ENCODE measurements at regions not wholly inside any gene's neighbourhood (a gene's known extent, or its start where the extent isn't known, plus 50 kb on each side); places are given as distances from the start of the nearest gene placed in this dataset.

GRCh38 chr16:80125677-80126076 lies 415.1 kb upstream of the DYNLRB2 start:
- no peak for DNase-seq
- H3K27ac Mint-ChIP-seq (ENCODE audit: unreplicated experiment): no peak overlapping the region
- H3K9me3 Mint-ChIP-seq (ENCODE audit: unreplicated experiment): no peaks in the 10 kb centered on the region
- H3K36me3 Mint-ChIP-seq (ENCODE audit: unreplicated experiment): no peaks in the 10 kb centered on the region
- no peak overlapping the region for H3K4me3 Mint-ChIP-seq (ENCODE audit: unreplicated experiment)
- H3K4me1 Mint-ChIP-seq (ENCODE audit: low read depth, unreplicated experiment): no peaks in the 10 kb centered on the region
- TF ChIP-seq CTCF (IDR thresholded peaks at IDR 0.05; ENCODE audit: partially characterized antibody, unreplicated experiment): no peak
- no peaks in the 10 kb centered on the region for H3K27me3 Mint-ChIP-seq (ENCODE audit: unreplicated experiment)

GRCh38 chr16:80123189-80123588 lies 417.6 kb upstream of the DYNLRB2 start:
- Mint-ChIP-seq H3K27ac (ENCODE audit: unreplicated experiment) (no peak overlapping the region), H3K27me3 (ENCODE audit: unreplicated experiment) (no peaks in the 10 kb centered on the region), H3K9me3 (ENCODE audit: unreplicated experiment) (no peaks in the 10 kb centered on the region), H3K36me3 (ENCODE audit: unreplicated experiment) (no peaks in the 10 kb centered on the region), H3K4me3 (ENCODE audit: unreplicated experiment) (no peak overlapping the region), H3K4me1 (ENCODE audit: low read depth, unreplicated experiment) (no peaks in the 10 kb centered on the region)
- DNase-seq: no peak
- TF ChIP-seq CTCF (IDR thresholded peaks at IDR 0.05; ENCODE audit: partially characterized antibody, unreplicated experiment): no peak

- no peak overlapping the region for H3K27ac Mint-ChIP-seq (ENCODE audit: unreplicated experiment)
- DNase-seq: no peak
- H3K4me1 Mint-ChIP-seq (ENCODE audit: low read depth, unreplicated experiment): no peaks in the 10 kb centered on the region
- no peaks in the 10 kb centered on the region for H3K9me3 Mint-ChIP-seq (ENCODE audit: unreplicated experiment)
- no peak for TF ChIP-seq CTCF (IDR thresholded peaks at IDR 0.05; ENCODE audit: partially characterized antibody, unreplicated experiment)
- no peak overlapping the region for H3K4me3 Mint-ChIP-seq (ENCODE audit: unreplicated experiment)
- H3K36me3 Mint-ChIP-seq (ENCODE audit: unreplicated experiment): no peaks in the 10 kb centered on the region
- H3K27me3 Mint-ChIP-seq (ENCODE audit: unreplicated experiment): no peaks in the 10 kb centered on the region
These were observed 418.7 kb upstream of the DYNLRB2 start for GRCh38 chr16:80122115-80122514.

GRCh38 chr16:80121522-80121909 lies 419.3 kb upstream of the DYNLRB2 start:
- Mint-ChIP-seq H3K27ac (ENCODE audit: unreplicated experiment) (no peak overlapping the region), H3K36me3 (ENCODE audit: unreplicated experiment) (no peaks in the 10 kb centered on the region), H3K4me1 (ENCODE audit: low read depth, unreplicated experiment) (no peaks in the 10 kb centered on the region), H3K27me3 (ENCODE audit: unreplicated experiment) (no peaks in the 10 kb centered on the region), H3K4me3 (ENCODE audit: unreplicated experiment) (no peak overlapping the region), H3K9me3 (ENCODE audit: unreplicated experiment) (no peaks in the 10 kb centered on the region)
- TF ChIP-seq CTCF (IDR thresholded peaks at IDR 0.05; ENCODE audit: partially characterized antibody, unreplicated experiment): no peak
- no peak for DNase-seq

- Mint-ChIP-seq H3K9me3 (ENCODE audit: unreplicated experiment) (no peaks in the 10 kb centered on the region), H3K27me3 (ENCODE audit: unreplicated experiment) (no peaks in the 10 kb centered on the region), H3K4me1 (ENCODE audit: low read depth, unreplicated experiment) (no peaks in the 10 kb centered on the region), H3K27ac (ENCODE audit: unreplicated experiment) (no peak overlapping the region), H3K36me3 (ENCODE audit: unreplicated experiment) (no peaks in the 10 kb centered on the region), H3K4me3 (ENCODE audit: unreplicated experiment) (no peak overlapping the region)
- no peak for TF ChIP-seq CTCF (IDR thresholded peaks at IDR 0.05; ENCODE audit: partially characterized antibody, unreplicated experiment)
- DNase-seq: no peak
These were observed 419.8 kb upstream of the DYNLRB2 start for GRCh38 chr16:80120899-80121521.

Measured in glutamatergic neuron (in vitro differentiated cells).